ENCODE measurements at regions not wholly inside any gene's neighbourhood (a gene's known extent, or its start where the extent isn't known, plus 50 kb on each side); places are given as distances from the start of the nearest gene placed in this dataset.

DNA sequence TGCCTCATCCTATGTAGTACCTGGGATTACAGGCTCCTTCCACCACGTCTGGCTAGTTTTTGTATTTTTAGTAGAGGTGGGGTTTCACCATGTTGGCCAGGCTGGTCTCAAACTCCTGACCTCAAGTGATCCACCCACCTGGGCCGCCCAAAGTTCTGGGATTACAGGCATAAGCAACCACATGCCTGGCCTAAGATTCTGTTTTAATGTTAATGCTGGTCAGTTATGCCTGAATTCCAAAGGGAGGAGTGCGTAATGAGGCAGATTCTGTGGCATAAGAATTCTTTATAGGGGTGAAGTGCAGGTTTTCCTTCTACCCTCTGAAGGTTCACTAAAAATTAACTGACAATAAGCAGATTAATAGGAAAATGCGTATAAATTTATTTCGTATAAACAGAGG is 1343.8 kb upstream of the LRRTM1 start:
- TF ChIP-seq TAF1 (IDR thresholded peaks at IDR 0.05; ENCODE audit: low read depth) (no peak), TEAD4 (IDR thresholded peaks at IDR 0.05) (no peak), CEBPB (IDR thresholded peaks at IDR 0.05) (no peak), NFIC (IDR thresholded peaks at IDR 0.05) (no peak), ZBTB7A (IDR thresholded peaks at IDR 0.05; ENCODE audit: low read depth) (no peak), EGR1 (IDR thresholded peaks at IDR 0.05) (no peak), CREB1 (IDR thresholded peaks at IDR 0.05; ENCODE audit: low read depth) (no peak)
- TF ChIP-seq, protein P1, sequence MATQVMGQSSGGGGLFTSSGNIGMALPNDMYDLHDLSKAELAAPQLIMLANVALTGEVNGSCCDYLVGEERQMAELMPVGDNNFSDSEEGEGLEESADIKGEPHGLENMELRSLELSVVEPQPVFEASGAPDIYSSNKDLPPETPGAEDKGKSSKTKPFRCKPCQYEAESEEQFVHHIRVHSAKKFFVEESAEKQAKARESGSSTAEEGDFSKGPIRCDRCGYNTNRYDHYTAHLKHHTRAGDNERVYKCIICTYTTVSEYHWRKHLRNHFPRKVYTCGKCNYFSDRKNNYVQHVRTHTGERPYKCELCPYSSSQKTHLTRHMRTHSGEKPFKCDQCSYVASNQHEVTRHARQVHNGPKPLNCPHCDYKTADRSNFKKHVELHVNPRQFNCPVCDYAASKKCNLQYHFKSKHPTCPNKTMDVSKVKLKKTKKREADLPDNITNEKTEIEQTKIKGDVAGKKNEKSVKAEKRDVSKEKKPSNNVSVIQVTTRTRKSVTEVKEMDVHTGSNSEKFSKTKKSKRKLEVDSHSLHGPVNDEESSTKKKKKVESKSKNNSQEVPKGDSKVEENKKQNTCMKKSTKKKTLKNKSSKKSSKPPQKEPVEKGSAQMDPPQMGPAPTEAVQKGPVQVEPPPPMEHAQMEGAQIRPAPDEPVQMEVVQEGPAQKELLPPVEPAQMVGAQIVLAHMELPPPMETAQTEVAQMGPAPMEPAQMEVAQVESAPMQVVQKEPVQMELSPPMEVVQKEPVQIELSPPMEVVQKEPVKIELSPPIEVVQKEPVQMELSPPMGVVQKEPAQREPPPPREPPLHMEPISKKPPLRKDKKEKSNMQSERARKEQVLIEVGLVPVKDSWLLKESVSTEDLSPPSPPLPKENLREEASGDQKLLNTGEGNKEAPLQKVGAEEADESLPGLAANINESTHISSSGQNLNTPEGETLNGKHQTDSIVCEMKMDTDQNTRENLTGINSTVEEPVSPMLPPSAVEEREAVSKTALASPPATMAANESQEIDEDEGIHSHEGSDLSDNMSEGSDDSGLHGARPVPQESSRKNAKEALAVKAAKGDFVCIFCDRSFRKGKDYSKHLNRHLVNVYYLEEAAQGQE (IDR thresholded peaks at IDR 0.05; ENCODE audit: low read depth) = no peak

DNA sequence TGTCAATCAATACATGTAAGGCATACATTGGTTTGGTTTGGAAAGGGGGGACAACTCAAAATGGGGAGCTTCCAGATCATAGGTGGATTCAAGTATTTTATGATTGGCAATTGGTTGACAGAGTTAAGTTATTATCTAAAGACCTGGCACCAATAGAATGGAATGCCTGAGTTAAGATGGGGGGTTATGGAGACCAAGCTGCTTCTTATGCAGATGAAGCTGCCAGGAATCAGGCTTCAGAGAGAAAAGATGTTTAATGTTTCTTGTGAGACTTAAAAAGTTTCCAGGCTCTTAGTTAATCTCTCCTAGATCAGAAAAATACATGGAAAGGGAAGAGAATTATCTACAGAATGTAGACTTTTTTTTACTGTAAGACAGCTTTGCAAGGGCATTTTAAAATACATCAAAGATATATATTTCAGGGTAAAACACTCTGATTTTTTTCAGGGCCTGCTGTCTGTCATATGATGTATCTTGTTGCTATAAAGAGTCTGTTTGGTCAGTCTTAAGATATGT is 1343.2 kb upstream of the LRRTM1 start:
- TF ChIP-seq TEAD4 (IDR thresholded peaks at IDR 0.05) (no peak), EGR1 (IDR thresholded peaks at IDR 0.05) (no peak), USF1 (IDR thresholded peaks at IDR 0.05) (no peak), RAD21 (IDR thresholded peaks at IDR 0.05; ENCODE audit: low read depth) (no peak), EP300 (IDR thresholded peaks at IDR 0.05; ENCODE audit: borderline replicate concordance) (no peak), TAF1 (IDR thresholded peaks at IDR 0.05; ENCODE audit: low read depth) (no peak), ZBTB7A (IDR thresholded peaks at IDR 0.05; ENCODE audit: low read depth) (no peak), CEBPB (IDR thresholded peaks at IDR 0.05) (no peak), YY1 (IDR thresholded peaks at IDR 0.05; ENCODE audit: low read depth) (no peak)

DNA sequence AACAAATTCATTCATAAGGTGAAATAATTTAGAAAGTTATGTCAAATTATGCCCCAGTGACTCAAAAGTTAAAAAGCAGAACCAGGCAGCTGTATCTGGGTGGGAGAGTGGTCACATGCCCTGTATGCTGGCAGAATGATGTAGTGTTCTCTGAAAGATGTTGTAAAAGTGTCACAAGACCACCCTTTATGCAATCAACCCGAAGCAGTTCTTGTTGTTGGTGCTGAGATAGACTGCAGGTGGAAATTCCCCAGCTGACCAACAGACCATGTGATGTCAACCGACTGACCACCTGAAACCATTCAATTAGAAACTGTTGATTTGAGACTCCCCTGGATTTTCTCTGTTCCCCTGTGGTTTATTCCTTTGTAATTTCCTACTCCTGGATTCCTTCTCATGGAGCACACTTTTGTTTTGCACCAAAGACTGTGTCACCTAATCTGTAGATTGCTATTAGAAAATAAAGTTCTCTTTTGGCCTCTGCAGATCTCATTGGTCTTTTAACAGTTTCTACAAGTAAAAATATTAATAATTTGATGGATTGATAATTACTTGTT is 1341.3 kb upstream of the LRRTM1 start:
- no peak for TF ChIP-seq YY1 (IDR thresholded peaks at IDR 0.05; ENCODE audit: low read depth)

GRCh38 chr2:81644189-81644588 is 1339.6 kb upstream of the LRRTM1 start:
- TF ChIP-seq TCF12 (IDR thresholded peaks at IDR 0.05; ENCODE audit: low read depth) = no peak
- no peak for TF ChIP-seq EP300 (IDR thresholded peaks at IDR 0.05; ENCODE audit: borderline replicate concordance)
- no peak for TF ChIP-seq CEBPB (IDR thresholded peaks at IDR 0.05)
- no peak for TF ChIP-seq TAF1 (IDR thresholded peaks at IDR 0.05; ENCODE audit: low read depth)
- TF ChIP-seq NFIC (IDR thresholded peaks at IDR 0.05) = no peak
- no peak for TF ChIP-seq MAX (IDR thresholded peaks at IDR 0.05)
- no peak for TF ChIP-seq EGR1 (IDR thresholded peaks at IDR 0.05)
- TF ChIP-seq FOXM1 (IDR thresholded peaks at IDR 0.05; ENCODE audit: borderline replicate concordance, low read depth) = no peak

DNA sequence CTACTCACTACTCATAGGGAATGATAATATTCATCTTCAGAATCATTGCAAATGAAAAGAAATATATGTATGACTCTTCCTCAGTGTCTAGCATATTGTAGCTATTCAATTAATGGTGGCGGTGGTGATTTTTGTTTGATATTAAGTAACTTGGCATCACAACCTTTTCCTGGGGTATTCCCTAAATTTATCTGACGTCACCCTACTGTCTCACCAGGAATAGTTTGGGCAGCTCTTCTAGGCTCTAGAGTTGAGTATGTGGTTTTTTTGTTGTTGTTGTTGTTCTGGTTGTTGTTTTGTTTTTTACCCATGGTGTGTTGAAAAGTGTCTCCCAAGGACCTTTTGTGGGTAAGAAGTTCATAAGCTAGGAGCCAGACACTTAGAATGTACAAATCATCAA is 1320.3 kb upstream of the LRRTM1 start:
- TF ChIP-seq YY1 (IDR thresholded peaks at IDR 0.05; ENCODE audit: low read depth) = no peak
- no peak for TF ChIP-seq CREB1 (IDR thresholded peaks at IDR 0.05; ENCODE audit: low read depth)
- TF ChIP-seq USF1 (IDR thresholded peaks at IDR 0.05) = no peak
- no peak for TF ChIP-seq TCF12 (IDR thresholded peaks at IDR 0.05; ENCODE audit: low read depth)
- TF ChIP-seq EP300 (IDR thresholded peaks at IDR 0.05; ENCODE audit: borderline replicate concordance) = no peak
- TF ChIP-seq, protein P1 (IDR thresholded peaks at IDR 0.05; ENCODE audit: low read depth) = no peak
- no peak for TF ChIP-seq CEBPB (IDR thresholded peaks at IDR 0.05)
- no peak for TF ChIP-seq TEAD4 (IDR thresholded peaks at IDR 0.05)
- TF ChIP-seq FOXM1 (IDR thresholded peaks at IDR 0.05; ENCODE audit: borderline replicate concordance, low read depth) = no peak
- TF ChIP-seq RAD21 (IDR thresholded peaks at IDR 0.05; ENCODE audit: low read depth) = no peak
- TF ChIP-seq NFIC (IDR thresholded peaks at IDR 0.05) = no peak
- TF ChIP-seq TAF1 (IDR thresholded peaks at IDR 0.05; ENCODE audit: low read depth) = no peak
- no peak for TF ChIP-seq ZBTB7A (IDR thresholded peaks at IDR 0.05; ENCODE audit: low read depth)
- TF ChIP-seq EGR1 (IDR thresholded peaks at IDR 0.05) = no peak
- no peak for TF ChIP-seq MAX (IDR thresholded peaks at IDR 0.05)

DNA sequence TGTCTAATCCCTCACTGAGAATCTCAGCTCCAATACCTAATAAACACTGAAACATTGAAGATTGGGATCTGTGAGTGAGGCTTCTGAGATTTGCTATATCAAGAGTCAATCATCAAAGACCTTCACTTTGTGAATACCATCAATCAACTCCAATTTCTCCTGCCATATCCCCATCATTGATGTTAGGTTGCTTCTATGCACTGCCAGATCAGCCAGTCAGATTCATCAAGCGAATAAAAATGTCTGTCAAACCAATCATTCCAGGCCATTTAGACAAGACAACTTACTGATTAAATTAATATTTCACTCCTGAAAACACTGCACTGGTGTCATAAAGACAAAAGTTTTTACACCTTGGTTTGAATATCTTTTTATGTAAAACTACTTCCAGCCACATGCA is 1295.5 kb upstream of the LRRTM1 start:
- TF ChIP-seq ZBTB7A (IDR thresholded peaks at IDR 0.05; ENCODE audit: low read depth) (no peak), EP300 (IDR thresholded peaks at IDR 0.05; ENCODE audit: borderline replicate concordance) (no peak), TAF1 (IDR thresholded peaks at IDR 0.05; ENCODE audit: low read depth) (no peak), USF1 (IDR thresholded peaks at IDR 0.05) (no peak), YY1 (IDR thresholded peaks at IDR 0.05; ENCODE audit: low read depth) (no peak), CREB1 (IDR thresholded peaks at IDR 0.05; ENCODE audit: low read depth) (no peak), FOXM1 (IDR thresholded peaks at IDR 0.05; ENCODE audit: borderline replicate concordance, low read depth) (no peak), EGR1 (IDR thresholded peaks at IDR 0.05) (no peak), TCF12 (IDR thresholded peaks at IDR 0.05; ENCODE audit: low read depth) (no peak), TEAD4 (IDR thresholded peaks at IDR 0.05) (no peak), CEBPB (IDR thresholded peaks at IDR 0.05) (no peak), RAD21 (IDR thresholded peaks at IDR 0.05; ENCODE audit: low read depth) (no peak), MAX (IDR thresholded peaks at IDR 0.05) (no peak), NFIC (IDR thresholded peaks at IDR 0.05) (no peak)
- TF ChIP-seq, protein P1 (IDR thresholded peaks at IDR 0.05; ENCODE audit: low read depth) = no peak
